Endothelial cell (in vitro differentiated cells): ENCODE measurements at regions not wholly inside any gene's neighbourhood (a gene's known extent, or its start where the extent isn't known, plus 50 kb on each side); places are given as distances from the start of the nearest gene placed in this dataset.
"Not testable (repeated sequence)": the region's sequence is repeated elsewhere in the genome, so short reads cannot be mapped to it uniquely, and the experiment has no call there.

ENCODE experiments used
- DNase-seq: peaks from one replicate; pipeline ENCODE4 v3.0.0; 2021; ENCODE audit warnings: low spot score
- H3K27ac Mint-ChIP-seq: one replicate; pipeline ENCODE4 v1.8.0; 2021; ENCODE audit warnings: mixed read lengths, inconsistent platforms; ENCODE audit not compliant: unreplicated experiment
- H3K27me3 Mint-ChIP-seq: one replicate; pipeline ENCODE4 v1.8.0; 2021; ENCODE audit warnings: mild to moderate bottlenecking, moderate library complexity, mixed read lengths, inconsistent platforms; ENCODE audit not compliant: unreplicated experiment
- H3K36me3 Mint-ChIP-seq: one replicate; pipeline ENCODE4 v1.8.0; 2021; ENCODE audit warnings: mild to moderate bottlenecking, low read depth, mixed read lengths, inconsistent platforms; ENCODE audit not compliant: unreplicated experiment
- H3K4me1 Mint-ChIP-seq: one replicate; pipeline ENCODE4 v1.8.0; 2021; ENCODE audit warnings: mild to moderate bottlenecking, mixed read lengths, inconsistent platforms; ENCODE audit not compliant: unreplicated experiment
- H3K4me3 Mint-ChIP-seq: one replicate; pipeline ENCODE4 v1.8.0; 2021; ENCODE audit warnings: mild to moderate bottlenecking, mixed read lengths, inconsistent platforms; ENCODE audit not compliant: unreplicated experiment
- H3K9me3 Mint-ChIP-seq: one replicate; pipeline ENCODE4 v1.8.0; 2021; ENCODE audit warnings: mixed read lengths, inconsistent platforms; ENCODE audit not compliant: unreplicated experiment
- TF ChIP-seq, protein P1 (sequence below): fragments of 200-600 bp; sonication (generic); IDR thresholded peaks from one replicate; pipeline ENCODE4 v1.5.0; 2021; ENCODE audit warnings: antibody characterized with exemption; ENCODE audit not compliant: unreplicated experiment

DNA sequence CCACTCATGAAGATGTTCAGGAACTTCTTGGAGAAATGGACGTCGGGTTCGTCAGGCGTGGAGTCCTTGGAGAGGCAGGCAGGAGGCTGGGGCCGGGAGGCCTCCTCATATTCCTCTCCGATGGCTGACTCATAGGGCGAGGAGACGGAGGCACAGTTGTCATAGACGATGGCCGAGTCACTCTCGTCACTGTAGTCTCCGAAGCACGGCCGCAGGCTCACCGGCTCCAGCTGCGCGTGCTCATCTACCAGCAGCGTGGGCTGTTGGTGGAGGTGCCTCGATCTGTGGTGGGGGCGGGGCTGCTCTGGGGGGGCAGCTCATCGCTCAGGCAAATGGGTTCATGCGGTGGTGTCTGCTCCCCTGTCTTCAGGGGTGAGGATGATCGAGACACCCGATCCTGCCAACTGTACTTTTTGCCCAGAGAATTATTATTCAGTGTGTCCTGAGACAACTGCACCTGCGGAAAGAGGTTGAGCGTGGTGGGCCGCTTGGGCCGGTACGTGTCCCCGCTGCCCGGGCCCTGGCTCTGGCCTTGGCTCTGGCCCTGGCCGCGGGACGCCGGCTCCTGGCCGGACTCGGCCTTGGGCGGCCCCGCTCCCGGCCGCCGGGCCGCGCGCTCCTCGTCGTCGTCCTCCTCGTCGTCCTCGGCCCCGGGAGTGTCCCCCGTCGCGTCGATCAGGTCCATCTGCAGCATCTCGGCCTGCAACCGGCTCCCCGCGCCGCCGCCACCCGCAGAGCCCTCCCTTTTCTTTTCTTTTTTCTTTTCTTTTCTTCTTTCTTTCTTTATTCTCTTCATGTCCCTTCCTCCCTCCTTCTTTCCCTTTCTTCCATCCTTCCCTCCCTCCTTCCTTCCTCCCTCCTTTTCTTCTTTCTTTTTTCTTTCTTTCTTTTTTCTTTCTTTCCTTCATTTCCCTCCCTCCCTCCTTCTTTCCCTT lies 111.4 kb upstream of the PLEKHM1 start:
- H3K4me3 Mint-ChIP-seq, H3K27ac Mint-ChIP-seq, H3K27me3 Mint-ChIP-seq, DNase-seq, H3K4me1 Mint-ChIP-seq, H3K9me3 Mint-ChIP-seq, H3K36me3 Mint-ChIP-seq: not testable (repeated sequence)

DNA sequence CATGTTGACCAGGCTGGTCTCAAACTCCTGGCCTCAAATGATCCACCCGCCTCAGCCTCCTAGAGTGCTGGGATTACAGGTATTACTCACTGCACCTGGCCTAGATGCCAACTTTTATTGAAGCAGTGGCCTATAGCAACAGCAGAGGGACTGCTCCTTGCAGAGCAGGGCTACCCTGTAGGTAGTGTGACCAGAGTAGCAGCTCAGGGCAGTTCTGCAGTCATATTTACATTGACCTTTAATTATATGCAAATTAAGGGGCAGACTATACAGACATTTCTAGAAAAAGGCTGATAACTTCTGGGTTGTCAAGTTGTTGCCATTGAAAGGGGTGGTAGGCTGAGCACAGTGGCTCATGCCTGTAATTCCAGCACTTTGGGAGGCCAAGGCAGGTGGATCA lies 115.2 kb upstream of the PLEKHM1 start:
- H3K4me3 Mint-ChIP-seq, DNase-seq, H3K36me3 Mint-ChIP-seq, H3K9me3 Mint-ChIP-seq, H3K4me1 Mint-ChIP-seq, H3K27me3 Mint-ChIP-seq, H3K27ac Mint-ChIP-seq: not testable (repeated sequence)

DNA sequence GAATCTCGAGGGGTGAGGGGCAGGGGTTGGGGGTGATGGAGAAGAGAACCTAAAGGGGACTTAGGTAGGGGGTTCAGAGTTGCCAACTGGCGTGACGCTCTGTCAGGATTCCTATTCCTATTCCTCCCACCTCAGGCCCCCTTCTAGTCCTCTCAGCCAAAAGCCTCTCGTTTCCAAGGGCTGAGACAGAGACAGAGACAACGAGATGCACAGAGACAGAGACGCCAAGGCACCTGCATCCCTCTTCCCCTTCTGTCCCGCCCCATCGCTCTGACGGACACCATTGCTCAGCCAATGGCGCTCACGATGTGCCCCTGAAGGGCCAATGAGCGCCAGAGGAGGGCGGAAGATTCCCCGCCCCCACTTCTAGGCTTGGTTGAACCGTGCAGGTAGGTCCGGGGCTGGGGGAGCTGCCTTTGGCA lies 129.5 kb upstream of the PLEKHM1 start:
- not testable (repeated sequence) for H3K4me3 Mint-ChIP-seq, H3K9me3 Mint-ChIP-seq, H3K27me3 Mint-ChIP-seq, DNase-seq, H3K4me1 Mint-ChIP-seq, H3K36me3 Mint-ChIP-seq, H3K27ac Mint-ChIP-seq

DNA sequence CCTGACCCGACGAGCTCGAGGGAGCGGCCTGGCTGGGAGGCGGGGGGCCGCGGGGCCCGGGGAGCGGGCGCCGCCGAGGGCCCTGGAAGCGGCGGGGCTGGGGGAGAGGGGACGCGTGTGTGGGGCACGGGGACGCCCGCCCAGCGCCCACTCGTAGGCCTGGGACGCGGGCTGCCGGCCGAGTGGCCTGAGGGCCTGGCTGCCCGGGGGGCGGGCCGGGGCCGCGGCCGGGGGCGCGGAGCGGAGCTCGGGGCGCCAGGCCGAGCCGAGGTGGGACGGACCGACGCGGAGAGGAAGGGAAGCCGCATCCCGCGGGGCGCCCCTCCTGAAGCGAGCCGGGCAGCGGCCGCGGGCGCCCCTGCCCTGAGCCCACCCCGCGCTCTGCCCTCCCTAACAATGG lies 129.9 kb upstream of the PLEKHM1 start:
- H3K27ac Mint-ChIP-seq, H3K4me3 Mint-ChIP-seq, H3K27me3 Mint-ChIP-seq, H3K9me3 Mint-ChIP-seq, H3K4me1 Mint-ChIP-seq, H3K36me3 Mint-ChIP-seq: not testable (repeated sequence)
- DNase-seq: peak; percentile 33

DNA sequence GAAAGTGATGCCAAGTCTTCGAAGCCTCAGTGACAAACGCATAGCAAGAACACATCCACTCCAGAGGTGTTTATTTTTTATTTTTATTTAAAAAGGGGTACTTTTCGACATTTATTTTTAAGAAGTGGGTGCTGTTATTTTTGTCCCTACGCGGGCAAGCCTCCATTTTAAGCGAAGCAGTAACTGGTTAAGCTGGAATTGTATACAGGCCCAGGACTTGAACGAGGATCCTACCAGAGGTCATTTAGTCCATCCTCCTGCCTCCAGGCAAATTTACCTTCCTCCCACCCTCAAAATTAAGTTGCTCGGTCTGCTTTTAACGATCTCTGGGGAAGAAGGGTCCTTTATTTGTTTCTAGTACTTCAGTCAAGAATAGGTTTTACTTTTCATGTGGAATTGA lies 130.6 kb upstream of the PLEKHM1 start:
- not testable (repeated sequence) for DNase-seq, H3K4me1 Mint-ChIP-seq, H3K27me3 Mint-ChIP-seq, H3K27ac Mint-ChIP-seq, H3K36me3 Mint-ChIP-seq, H3K9me3 Mint-ChIP-seq
- peak overlapping the region; percentile 67 for H3K4me3 Mint-ChIP-seq

DNA sequence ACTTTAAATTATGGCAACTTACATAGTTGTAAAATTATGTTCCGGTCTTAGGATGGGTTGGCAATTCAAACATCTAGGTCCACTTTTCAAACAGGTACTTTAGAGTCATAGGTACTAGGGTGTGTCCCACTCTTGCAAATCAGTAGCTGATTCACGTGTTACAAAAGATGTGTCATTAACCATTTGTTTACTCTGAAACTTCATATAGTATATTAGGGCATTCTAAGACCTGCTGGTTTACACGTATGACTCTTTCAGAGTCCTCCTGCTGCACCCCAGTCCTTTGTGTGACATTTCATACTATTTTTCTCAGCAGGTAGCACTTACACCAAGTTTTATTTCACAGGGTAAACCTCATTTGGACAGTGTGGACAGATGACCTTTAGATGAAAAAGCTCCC lies 131.8 kb upstream of the PLEKHM1 start:
- not testable (repeated sequence) for H3K27me3 Mint-ChIP-seq, H3K4me1 Mint-ChIP-seq, H3K27ac Mint-ChIP-seq, H3K9me3 Mint-ChIP-seq, H3K36me3 Mint-ChIP-seq, DNase-seq, H3K4me3 Mint-ChIP-seq

DNA sequence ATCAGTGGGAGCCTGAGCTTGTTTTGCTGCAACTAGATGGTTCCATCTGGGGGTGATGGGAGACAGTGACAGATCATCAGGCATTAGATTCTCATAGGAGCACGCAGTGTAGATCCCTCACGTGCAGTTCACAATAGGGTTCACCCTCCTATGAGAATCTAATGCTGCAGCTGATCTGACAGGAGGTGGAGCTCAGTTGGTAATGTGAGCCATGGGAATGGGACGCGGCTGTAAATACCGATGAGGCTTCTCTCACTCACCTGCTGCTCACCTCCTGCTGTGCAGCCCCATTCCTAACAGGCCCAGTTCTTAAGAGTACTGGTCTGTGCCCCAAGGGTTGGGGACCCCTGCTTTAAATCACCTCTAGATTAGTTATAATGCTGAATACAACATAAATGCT lies 137.5 kb upstream of the PLEKHM1 start:
- H3K36me3 Mint-ChIP-seq: peaks cover 7% of the 10 kb centered on the region
- H3K4me1 Mint-ChIP-seq: no peaks in the 10 kb centered on the region
- TF ChIP-seq, protein P1, sequence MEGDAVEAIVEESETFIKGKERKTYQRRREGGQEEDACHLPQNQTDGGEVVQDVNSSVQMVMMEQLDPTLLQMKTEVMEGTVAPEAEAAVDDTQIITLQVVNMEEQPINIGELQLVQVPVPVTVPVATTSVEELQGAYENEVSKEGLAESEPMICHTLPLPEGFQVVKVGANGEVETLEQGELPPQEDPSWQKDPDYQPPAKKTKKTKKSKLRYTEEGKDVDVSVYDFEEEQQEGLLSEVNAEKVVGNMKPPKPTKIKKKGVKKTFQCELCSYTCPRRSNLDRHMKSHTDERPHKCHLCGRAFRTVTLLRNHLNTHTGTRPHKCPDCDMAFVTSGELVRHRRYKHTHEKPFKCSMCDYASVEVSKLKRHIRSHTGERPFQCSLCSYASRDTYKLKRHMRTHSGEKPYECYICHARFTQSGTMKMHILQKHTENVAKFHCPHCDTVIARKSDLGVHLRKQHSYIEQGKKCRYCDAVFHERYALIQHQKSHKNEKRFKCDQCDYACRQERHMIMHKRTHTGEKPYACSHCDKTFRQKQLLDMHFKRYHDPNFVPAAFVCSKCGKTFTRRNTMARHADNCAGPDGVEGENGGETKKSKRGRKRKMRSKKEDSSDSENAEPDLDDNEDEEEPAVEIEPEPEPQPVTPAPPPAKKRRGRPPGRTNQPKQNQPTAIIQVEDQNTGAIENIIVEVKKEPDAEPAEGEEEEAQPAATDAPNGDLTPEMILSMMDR: no peak
- H3K4me3 Mint-ChIP-seq: no peak overlapping the region
- H3K9me3 Mint-ChIP-seq: no peaks in the 10 kb centered on the region
- no peaks in the 10 kb centered on the region for H3K27me3 Mint-ChIP-seq
- DNase-seq: no peak
- H3K27ac Mint-ChIP-seq: no peak overlapping the region

DNA sequence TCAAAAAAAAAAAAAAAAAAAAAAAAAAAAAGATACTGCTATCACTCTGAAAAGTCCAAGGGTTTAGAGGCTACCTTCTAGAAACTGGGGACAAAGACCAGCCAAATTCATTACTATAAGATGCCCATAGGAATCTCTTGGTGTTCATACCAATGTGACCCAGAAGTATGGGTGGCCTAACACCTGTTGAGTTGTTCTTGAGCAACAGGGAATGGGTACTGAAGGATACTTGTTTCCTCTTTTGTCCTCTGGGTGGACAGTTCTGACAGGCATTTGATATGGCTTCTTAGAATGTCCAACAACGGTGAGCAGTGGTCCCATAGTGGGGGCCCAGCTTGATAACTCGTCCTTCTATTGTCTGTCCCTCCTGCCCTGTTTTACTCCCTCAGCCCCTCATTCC lies 141.4 kb upstream of the PLEKHM1 start:
- no peaks in the 10 kb centered on the region for H3K9me3 Mint-ChIP-seq
- H3K4me1 Mint-ChIP-seq: no peaks in the 10 kb centered on the region
- no peak overlapping the region for H3K27ac Mint-ChIP-seq
- H3K4me3 Mint-ChIP-seq: no peak overlapping the region
- TF ChIP-seq, protein P1: no peak
- no peak for DNase-seq
- peaks cover 7% of the 10 kb centered on the region for H3K36me3 Mint-ChIP-seq
- H3K27me3 Mint-ChIP-seq: no peaks in the 10 kb centered on the region
